SK-N-MC (cell line): ENCODE measurements at regions not wholly inside any gene's neighbourhood (a gene's known extent, or its start where the extent isn't known, plus 50 kb on each side); places are given as distances from the start of the nearest gene placed in this dataset.
A peak's percentile ranks its signal among the peaks of the same experiment; 100 is the strongest.

Experiments
- DNase-seq: peaks from one replicate; pipeline ENCODE4 v3.0.0-alpha.2; 2011; ENCODE audit warnings: low read depth, low spot score
- H3K27ac ChIP-seq: fragments of 200-600 bp; sonication (generic); 2 replicates; pipeline ENCODE4 v1.5.1; 2016; ENCODE audit warnings: mixed run types
- H3K36me3 ChIP-seq: fragments of 200-600 bp; sonication (generic); 2 replicates; pipeline ENCODE4 v1.6.1; 2017; ENCODE audit warnings: antibody characterized with exemption, low read length, mixed read lengths; ENCODE audit not compliant: insufficient read depth
- H3K4me3 ChIP-seq: fragments of 200-600 bp; sonication (generic); 2 replicates; pipeline ENCODE4 v1.5.1; 2016
- H3K9ac ChIP-seq: fragments of 200-600 bp; sonication (generic); 2 replicates; pipeline ENCODE4 v1.8.0; 2017; ENCODE audit warnings: mixed run types, mixed read lengths; ENCODE audit not compliant: insufficient read length
- H3K9me3 ChIP-seq: fragments of 200-600 bp; sonication (generic); 2 replicates; pipeline ENCODE4 v1.6.1; 2017; ENCODE audit warnings: low read depth, mild to moderate bottlenecking, antibody characterized with exemption, low read length, moderate library complexity, mixed read lengths
- EZH2 ChIP-seq: fragments of 200-600 bp; sonication (generic); IDR thresholded peaks from one replicate; pipeline ENCODE4 v1.6.1; 2017; ENCODE audit warnings: antibody characterized with exemption
- FOXP2 ChIP-seq: optimal IDR thresholded peaks from 2 replicates; pipeline ENCODE3; 2011; ENCODE audit warnings: mild to moderate bottlenecking, moderate library complexity; ENCODE audit not compliant: insufficient read depth; ENCODE audit errors: extremely low read length, control extremely low read depth
- POLR2AphosphoS5 ChIP-seq: IDR thresholded peaks from 2 replicates; pipeline ENCODE4 v1.6.1; 2012; ENCODE audit warnings: mild to moderate bottlenecking, low read depth, low read length, borderline replicate concordance

GRCh38 chr3:181174022-181174421 is 184.5 kb upstream of the DNAJC19 start:
- no peak for TF ChIP-seq FOXP2
- TF ChIP-seq EZH2, result no peak
- no peak for TF ChIP-seq POLR2AphosphoS5
- no peak overlapping the region for H3K9ac ChIP-seq
- DNase-seq, result no peak
- H3K27ac ChIP-seq, result no peak overlapping the region
- no peaks in the 10 kb centered on the region for H3K36me3 ChIP-seq
- no peaks in the 10 kb centered on the region for H3K9me3 ChIP-seq
- no peak overlapping the region for H3K4me3 ChIP-seq

- Histone ChIP-seq H3K9me3 (no peaks in the 10 kb centered on the region), H3K9ac (no peak overlapping the region), H3K4me3 (no peak overlapping the region), H3K27ac (no peak overlapping the region), H3K36me3 (no peaks in the 10 kb centered on the region)
- no peak for DNase-seq
- TF ChIP-seq FOXP2 (no peak), EZH2 (no peak), POLR2AphosphoS5 (no peak)
These were observed 183.7 kb upstream of the DNAJC19 start for GRCh38 chr3:181173227-181173626.

- Histone ChIP-seq H3K27ac (no peak overlapping the region), H3K9me3 (no peaks in the 10 kb centered on the region), H3K36me3 (no peaks in the 10 kb centered on the region), H3K4me3 (no peak overlapping the region), H3K9ac (no peak overlapping the region)
- TF ChIP-seq EZH2, result no peak
- TF ChIP-seq FOXP2, result no peak
- no peak for TF ChIP-seq POLR2AphosphoS5
- no peak for DNase-seq
These were observed 145.3 kb upstream of the DNAJC19 start for GRCh38 chr3:181134873-181135272.

- no peaks in the 10 kb centered on the region for H3K36me3 ChIP-seq
- H3K9me3 ChIP-seq, result no peaks in the 10 kb centered on the region
- H3K27ac ChIP-seq, result no peak overlapping the region
- TF ChIP-seq POLR2AphosphoS5 (no peak), FOXP2 (no peak), EZH2 (no peak)
- DNase-seq, result no peak
- no peak overlapping the region for H3K9ac ChIP-seq
- H3K4me3 ChIP-seq, result no peak overlapping the region
These were observed 144.3 kb upstream of the DNAJC19 start for GRCh38 chr3:181133832-181134231.

GRCh38 chr3:181105646-181106045 is 116.1 kb upstream of the DNAJC19 start:
- no peak for TF ChIP-seq FOXP2
- TF ChIP-seq POLR2AphosphoS5, result no peak
- TF ChIP-seq EZH2, result no peak
- no peaks in the 10 kb centered on the region for H3K36me3 ChIP-seq
- H3K27ac ChIP-seq, result no peak overlapping the region
- no peaks in the 10 kb centered on the region for H3K9me3 ChIP-seq
- DNase-seq, result no peak
- H3K9ac ChIP-seq, result no peak overlapping the region
- no peak overlapping the region for H3K4me3 ChIP-seq

GRCh38 chr3:181103605-181104004 is 114.1 kb upstream of the DNAJC19 start:
- Histone ChIP-seq H3K4me3 (no peak overlapping the region), H3K27ac (no peak overlapping the region), H3K9ac (no peak overlapping the region), H3K9me3 (no peaks in the 10 kb centered on the region), H3K36me3 (no peaks in the 10 kb centered on the region)
- TF ChIP-seq EZH2 (no peak), POLR2AphosphoS5 (no peak), FOXP2 (no peak)
- peak; percentile 22 for DNase-seq

- no peak overlapping the region for H3K9ac ChIP-seq
- H3K9me3 ChIP-seq, result no peaks in the 10 kb centered on the region
- H3K4me3 ChIP-seq, result no peak overlapping the region
- no peak overlapping the region for H3K27ac ChIP-seq
- H3K36me3 ChIP-seq, result no peaks in the 10 kb centered on the region
- no peak for TF ChIP-seq POLR2AphosphoS5
- no peak for DNase-seq
These were observed 96.5 kb upstream of the DNAJC19 start for GRCh38 chr3:181086011-181086410.

GRCh38 chr3:181081930-181082329 is 92.4 kb upstream of the DNAJC19 start:
- Histone ChIP-seq H3K9me3 (no peaks in the 10 kb centered on the region), H3K27ac (no peak overlapping the region), H3K4me3 (no peak overlapping the region), H3K36me3 (no peaks in the 10 kb centered on the region), H3K9ac (no peak overlapping the region)
- no peak for TF ChIP-seq POLR2AphosphoS5
- TF ChIP-seq EZH2, result no peak
- TF ChIP-seq FOXP2, result no peak
- no peak for DNase-seq

GRCh38 chr3:181076558-181076957 is 87.0 kb upstream of the DNAJC19 start:
- Histone ChIP-seq H3K4me3 (no peak overlapping the region), H3K36me3 (no peaks in the 10 kb centered on the region), H3K9me3 (no peaks in the 10 kb centered on the region), H3K27ac (no peak overlapping the region), H3K9ac (no peak overlapping the region)
- no peak for DNase-seq
- TF ChIP-seq EZH2 (no peak), POLR2AphosphoS5 (no peak), FOXP2 (no peak)

GRCh38 chr3:181075098-181075497 is 85.6 kb upstream of the DNAJC19 start:
- Histone ChIP-seq H3K9me3 (no peaks in the 10 kb centered on the region), H3K27ac (no peak overlapping the region), H3K36me3 (no peaks in the 10 kb centered on the region), H3K4me3 (no peak overlapping the region), H3K9ac (no peak overlapping the region)
- no peak for DNase-seq
- TF ChIP-seq FOXP2, result no peak
